ENCODE measurements at regions not wholly inside any gene's neighbourhood (a gene's known extent, or its start where the extent isn't known, plus 50 kb on each side); places are given as distances from the start of the nearest gene placed in this dataset.

DNA sequence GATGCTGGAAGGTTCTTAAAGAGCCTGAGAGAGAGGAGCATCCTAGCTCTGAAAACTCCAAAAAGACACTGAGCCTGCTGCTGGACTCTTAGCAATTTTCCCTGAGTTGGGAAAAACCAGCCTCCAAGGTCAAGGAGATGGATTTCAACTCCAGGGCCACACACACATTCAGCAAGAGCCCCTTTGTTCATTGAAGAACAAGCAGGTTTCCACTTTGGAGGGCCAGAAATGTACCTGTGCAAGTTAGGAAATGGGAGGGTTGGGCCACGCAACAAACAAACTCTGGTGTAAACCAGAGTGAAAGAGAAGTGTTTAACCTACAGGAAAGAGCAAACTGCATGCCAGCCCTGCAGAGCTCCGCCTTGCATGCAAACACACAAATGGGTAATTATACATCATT is 264.8 kb upstream of the RPL38 start:
- no peaks in the 10 kb centered on the region for H3K27me3 ChIP-seq (ENCODE audit: insufficient read depth, low read length)
- no peaks in the 10 kb centered on the region for H3K36me3 ChIP-seq (ENCODE audit: insufficient read depth, low read length)
- H2AFZ ChIP-seq (ENCODE audit: low read depth, low read length), result no peak overlapping the region
- H3K4me3 ChIP-seq (ENCODE audit: low read length), result no peak overlapping the region
- no peaks in the 10 kb centered on the region for H3K9me3 ChIP-seq (ENCODE audit: low read length)
- no peaks in the 10 kb centered on the region for H3K4me1 ChIP-seq (ENCODE audit: insufficient read depth, low read length)

DNA sequence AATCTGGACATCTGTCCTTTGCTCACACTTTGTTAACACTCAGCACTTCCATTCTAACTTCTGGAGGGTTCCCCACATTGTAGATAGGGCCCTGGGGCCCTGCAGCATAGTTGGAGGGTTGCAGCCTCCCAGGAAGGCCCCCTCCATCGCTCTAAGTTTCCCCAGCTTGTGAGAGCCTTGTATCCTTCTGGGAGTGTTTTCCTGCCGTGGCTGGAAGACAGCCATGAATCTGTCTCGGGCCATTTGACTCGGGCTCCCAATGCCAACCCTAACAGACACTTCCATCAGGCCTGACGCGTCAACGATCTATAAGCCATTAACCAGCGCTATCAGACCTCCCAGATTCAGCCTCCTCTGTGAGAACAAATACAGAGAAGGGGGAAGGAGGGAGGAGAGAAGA is 263.7 kb upstream of the RPL38 start:
- H3K4me1 ChIP-seq (ENCODE audit: insufficient read depth, low read length), result no peaks in the 10 kb centered on the region
- no peaks in the 10 kb centered on the region for H3K9me3 ChIP-seq (ENCODE audit: low read length)
- H3K36me3 ChIP-seq (ENCODE audit: insufficient read depth, low read length), result no peaks in the 10 kb centered on the region
- no peak overlapping the region for H2AFZ ChIP-seq (ENCODE audit: low read depth, low read length)
- no peaks in the 10 kb centered on the region for H3K27me3 ChIP-seq (ENCODE audit: insufficient read depth, low read length)
- H3K4me3 ChIP-seq (ENCODE audit: low read length), result no peak overlapping the region

DNA sequence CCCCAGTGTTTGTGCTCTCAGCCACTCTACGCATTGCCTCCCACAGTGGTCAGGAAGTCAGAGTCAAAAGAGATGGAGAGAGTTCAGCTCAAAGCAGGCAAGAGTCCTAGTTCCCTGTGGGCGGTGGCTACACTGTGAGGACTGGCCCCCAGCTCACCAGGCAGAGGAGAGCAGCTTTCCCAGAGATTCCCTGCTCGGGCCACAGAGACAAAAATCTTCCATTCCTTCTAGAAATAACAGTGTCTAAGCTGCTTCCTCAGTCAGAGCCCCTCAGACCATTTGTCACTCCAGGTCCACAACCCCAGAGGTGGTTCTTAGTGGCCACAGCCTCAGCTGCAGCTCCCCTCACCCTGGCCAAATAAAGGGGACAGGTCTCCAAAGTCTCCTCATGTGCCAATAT is 263.0 kb upstream of the RPL38 start:
- Histone ChIP-seq H3K4me1 (ENCODE audit: insufficient read depth, low read length) (no peaks in the 10 kb centered on the region), H3K36me3 (ENCODE audit: insufficient read depth, low read length) (no peaks in the 10 kb centered on the region), H3K27me3 (ENCODE audit: insufficient read depth, low read length) (no peaks in the 10 kb centered on the region), H3K4me3 (ENCODE audit: low read length) (no peak overlapping the region), H2AFZ (ENCODE audit: low read depth, low read length) (no peak overlapping the region), H3K9me3 (ENCODE audit: low read length) (no peaks in the 10 kb centered on the region)

DNA sequence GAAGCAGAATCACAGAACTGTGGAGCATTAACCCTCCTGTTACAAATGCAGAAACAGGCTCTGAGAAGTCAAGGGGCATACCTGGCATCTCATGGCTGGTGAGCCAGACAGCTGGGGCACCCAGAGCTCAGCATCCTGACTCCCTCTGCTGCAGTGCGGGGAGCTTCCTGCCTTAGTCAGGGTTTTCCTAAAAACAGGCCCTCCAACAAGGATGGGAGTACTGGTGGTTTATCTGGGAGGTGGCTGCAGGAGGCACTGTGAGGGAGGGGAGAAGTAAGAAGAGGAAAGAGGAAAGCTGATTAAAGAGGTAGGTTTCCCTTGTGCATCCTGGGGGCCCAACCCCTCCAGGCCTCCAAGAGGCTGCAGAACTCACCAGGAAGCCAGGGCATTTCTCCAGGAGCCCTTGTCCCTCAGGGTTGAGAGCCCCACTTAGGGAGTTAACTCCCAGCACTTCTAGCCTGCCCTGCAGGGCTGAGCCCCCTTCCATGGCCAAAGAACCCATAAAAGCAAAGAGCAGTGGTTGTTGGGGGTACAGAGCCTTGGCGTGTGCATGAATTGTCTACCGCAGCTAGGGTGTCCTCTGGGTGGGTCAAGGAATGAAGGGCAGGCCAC is 261.5 kb upstream of the RPL38 start:
- Histone ChIP-seq H3K36me3 (ENCODE audit: insufficient read depth, low read length) (no peaks in the 10 kb centered on the region), H3K4me3 (ENCODE audit: low read length) (no peak overlapping the region), H2AFZ (ENCODE audit: low read depth, low read length) (no peak overlapping the region), H3K4me1 (ENCODE audit: insufficient read depth, low read length) (no peaks in the 10 kb centered on the region), H3K27me3 (ENCODE audit: insufficient read depth, low read length) (no peaks in the 10 kb centered on the region), H3K9me3 (ENCODE audit: low read length) (no peaks in the 10 kb centered on the region)

DNA sequence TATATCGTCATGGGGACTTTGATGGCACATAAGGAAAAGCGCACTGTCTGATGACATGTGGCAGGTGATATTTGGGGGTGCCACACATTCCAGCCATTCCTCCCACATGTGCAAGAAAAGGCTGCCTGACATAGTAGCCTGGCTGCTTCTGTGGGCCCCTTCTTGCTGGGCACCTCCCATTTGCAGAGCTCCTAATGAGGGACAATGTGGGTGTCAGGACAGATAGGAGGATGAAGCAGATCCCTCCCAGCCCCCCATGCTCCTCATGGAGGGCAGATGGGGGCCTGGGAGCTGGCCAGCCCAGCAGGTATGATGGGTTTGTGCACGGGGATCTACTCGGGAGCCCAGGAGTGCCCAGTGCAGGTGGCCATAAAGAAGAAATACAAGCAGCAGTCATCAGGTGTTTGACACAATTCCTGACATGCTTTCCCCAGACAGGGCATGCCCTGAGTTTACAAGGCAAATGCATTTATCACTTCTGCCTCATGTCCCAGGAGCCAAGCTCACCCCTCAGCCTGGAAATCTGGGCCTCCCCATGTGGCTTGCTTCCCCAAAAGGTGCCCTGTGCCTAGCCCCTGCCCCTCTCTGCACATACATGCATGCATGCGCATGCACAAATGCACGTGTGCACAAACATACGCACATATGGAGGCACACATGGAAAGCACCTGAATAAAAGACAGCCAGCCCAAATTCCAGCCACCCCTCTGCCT is 260.6 kb upstream of the RPL38 start:
- Histone ChIP-seq H2AFZ (ENCODE audit: low read depth, low read length) (no peak overlapping the region), H3K4me1 (ENCODE audit: insufficient read depth, low read length) (no peaks in the 10 kb centered on the region), H3K36me3 (ENCODE audit: insufficient read depth, low read length) (no peaks in the 10 kb centered on the region), H3K9me3 (ENCODE audit: low read length) (no peaks in the 10 kb centered on the region), H3K4me3 (ENCODE audit: low read length) (no peak overlapping the region), H3K27me3 (ENCODE audit: insufficient read depth, low read length) (no peaks in the 10 kb centered on the region)

DNA sequence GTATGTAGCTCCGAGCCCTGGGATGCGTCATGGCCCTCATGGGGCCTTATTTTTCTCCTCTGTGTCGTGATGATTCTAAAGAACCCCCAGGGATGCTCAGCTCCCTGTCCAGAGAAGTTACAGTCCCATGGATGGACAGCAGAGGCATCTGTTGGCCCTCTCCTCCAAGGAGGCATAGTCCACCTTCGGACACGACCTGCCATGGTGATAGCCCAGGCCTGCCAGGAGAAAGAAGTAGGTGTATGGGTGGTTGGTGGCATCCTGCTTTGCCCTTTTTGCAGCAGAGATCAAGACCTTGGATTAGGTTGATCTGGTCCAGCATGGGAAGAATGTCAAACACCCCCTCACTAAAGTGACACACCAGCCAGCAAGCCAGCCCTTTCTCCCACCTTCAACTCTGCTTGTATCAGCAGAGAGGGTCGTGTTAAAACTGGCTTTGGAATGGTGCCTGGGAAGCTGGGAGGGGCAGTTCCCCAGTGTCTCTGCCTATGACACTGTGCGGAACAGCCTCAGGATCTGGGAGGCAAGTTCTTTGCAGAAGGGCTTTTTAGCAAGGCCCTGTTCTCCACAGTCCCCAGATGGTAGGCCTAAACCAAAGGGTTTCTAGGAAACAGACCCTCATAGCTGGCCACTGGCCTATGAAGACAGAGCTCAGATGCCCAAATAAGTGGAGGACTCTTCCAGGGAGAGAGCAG is 259.9 kb upstream of the RPL38 start:
- Histone ChIP-seq H3K4me3 (ENCODE audit: low read length) (no peak overlapping the region), H3K36me3 (ENCODE audit: insufficient read depth, low read length) (no peaks in the 10 kb centered on the region), H3K4me1 (ENCODE audit: insufficient read depth, low read length) (no peaks in the 10 kb centered on the region), H3K27me3 (ENCODE audit: insufficient read depth, low read length) (no peaks in the 10 kb centered on the region), H3K9me3 (ENCODE audit: low read length) (no peaks in the 10 kb centered on the region), H2AFZ (ENCODE audit: low read depth, low read length) (no peak overlapping the region)

DNA sequence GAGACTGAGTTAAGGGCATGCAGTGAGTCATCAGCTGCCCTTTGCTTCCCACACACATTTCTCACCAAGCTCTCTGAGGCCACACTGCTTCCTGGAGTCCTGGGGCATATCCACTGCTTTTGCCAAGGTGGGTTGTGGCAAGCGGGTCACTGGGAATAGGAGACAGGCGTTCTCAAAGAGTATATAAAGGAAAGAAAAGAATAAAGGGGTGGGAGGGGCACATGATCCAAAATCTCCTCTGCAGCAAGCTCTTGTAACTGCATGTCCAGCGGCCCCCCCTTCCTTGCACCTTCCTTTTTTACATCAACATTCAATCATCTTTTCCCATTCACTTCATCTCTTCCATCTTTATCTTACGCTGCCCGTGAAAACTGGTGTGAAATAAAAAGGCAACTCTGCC is 259.1 kb upstream of the RPL38 start:
- Histone ChIP-seq H3K4me3 (ENCODE audit: low read length) (no peak overlapping the region), H3K9me3 (ENCODE audit: low read length) (no peaks in the 10 kb centered on the region), H3K36me3 (ENCODE audit: insufficient read depth, low read length) (no peaks in the 10 kb centered on the region), H3K4me1 (ENCODE audit: insufficient read depth, low read length) (no peaks in the 10 kb centered on the region), H3K27me3 (ENCODE audit: insufficient read depth, low read length) (peaks cover 2% of the 10 kb centered on the region), H2AFZ (ENCODE audit: low read depth, low read length) (no peak overlapping the region)

DNA sequence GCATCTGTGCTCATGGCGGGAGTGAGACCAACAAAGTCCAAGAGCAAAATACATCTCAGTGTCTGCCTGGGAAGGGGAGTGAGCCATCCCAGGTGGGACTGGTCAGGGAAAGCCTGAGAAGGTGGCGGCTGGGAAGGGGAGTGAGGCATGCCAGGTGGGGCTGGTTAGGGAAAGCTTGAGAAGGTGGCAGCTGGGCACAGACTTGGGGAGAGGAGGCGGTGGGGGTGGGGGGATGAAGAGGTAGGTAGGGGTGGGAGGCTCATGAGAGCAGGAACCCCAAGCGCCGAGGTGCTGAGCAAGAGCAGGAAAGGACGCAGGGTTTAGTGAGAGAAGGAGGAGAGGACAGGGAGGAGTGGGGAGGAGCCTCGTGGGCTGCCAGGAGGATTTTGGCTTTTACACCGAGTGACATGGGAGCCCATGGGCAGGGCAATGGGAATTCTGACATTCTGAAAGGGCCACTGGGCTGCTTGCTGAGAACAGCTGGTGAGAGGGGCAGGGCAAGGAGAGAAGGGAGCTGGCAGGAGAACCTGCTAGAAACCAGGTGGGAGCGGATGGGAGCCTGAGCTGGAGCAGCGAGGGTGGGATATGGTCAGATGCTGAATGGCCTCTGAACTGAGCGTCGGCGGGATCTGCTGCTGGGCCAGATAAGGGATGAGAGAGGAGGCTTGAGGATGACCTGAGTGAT is 256.1 kb upstream of the RPL38 start:
- H3K36me3 ChIP-seq (ENCODE audit: insufficient read depth, low read length), result no peaks in the 10 kb centered on the region
- H3K27me3 ChIP-seq (ENCODE audit: insufficient read depth, low read length), result peaks cover 25% of the 10 kb centered on the region

DNA sequence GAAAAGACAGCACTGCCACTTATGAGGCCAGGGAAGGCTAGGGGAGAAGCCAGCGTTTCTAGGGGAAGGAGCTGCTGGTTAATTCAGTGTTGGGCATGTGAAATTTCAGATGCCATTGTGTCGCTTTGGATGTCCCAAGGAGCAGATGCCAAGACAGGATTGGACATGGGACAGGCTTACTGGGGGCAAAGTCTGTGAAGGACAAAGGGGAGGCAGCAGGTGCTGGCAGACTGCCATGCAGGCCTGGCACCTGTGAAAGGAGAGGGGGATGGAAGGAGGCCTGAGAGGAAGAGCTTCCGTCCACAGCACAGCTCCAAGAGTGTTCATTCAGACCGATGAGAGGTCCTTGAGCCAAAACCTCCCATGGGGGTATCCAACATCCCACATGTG is 255.5 kb upstream of the RPL38 start:
- H3K4me3 ChIP-seq (ENCODE audit: low read length), result no peak overlapping the region

More for the DNA sequence above, 256.1 kb upstream of the RPL38 start:
- Histone ChIP-seq H3K9me3 (ENCODE audit: low read length) (no peaks in the 10 kb centered on the region), H3K4me1 (ENCODE audit: insufficient read depth, low read length) (peaks cover 5% of the 10 kb centered on the region), H2AFZ (ENCODE audit: low read depth, low read length) (no peak overlapping the region), H3K4me3 (ENCODE audit: low read length) (no peak overlapping the region)

DNA sequence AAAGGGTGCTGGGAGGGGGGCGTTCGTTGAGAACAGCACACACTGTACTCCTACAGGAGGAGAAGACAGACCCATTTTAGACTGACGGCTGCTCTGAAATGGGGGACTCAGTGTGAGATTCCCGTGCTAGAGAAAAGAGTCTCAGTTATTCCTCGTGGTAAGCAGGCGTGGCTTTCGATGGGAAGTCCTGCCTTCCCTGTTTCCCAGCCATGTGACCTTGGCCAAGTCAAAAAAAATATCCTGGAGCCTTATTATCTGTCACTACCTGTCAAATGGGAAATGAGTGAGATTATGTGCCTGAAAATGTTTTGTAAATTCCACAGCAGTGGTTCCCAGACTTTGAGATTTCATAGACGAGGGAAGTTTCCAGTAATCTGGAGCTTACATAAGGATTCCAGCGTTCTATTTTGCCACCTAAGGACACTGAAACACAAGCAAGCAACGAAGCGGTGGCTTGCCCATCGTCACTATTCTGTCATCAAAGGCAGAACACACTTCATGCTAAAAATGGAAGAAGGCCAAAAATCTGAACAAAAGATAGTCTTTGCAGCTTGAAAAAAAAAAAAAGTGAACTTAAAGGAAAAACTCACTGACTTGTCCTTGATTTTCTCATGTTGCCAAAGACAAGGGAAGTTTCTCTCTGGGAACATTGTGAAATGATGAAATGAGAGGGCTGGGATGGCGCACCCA is 253.4 kb upstream of the RPL38 start:
- Histone ChIP-seq H3K4me1 (ENCODE audit: insufficient read depth, low read length) (peaks cover 5% of the 10 kb centered on the region), H2AFZ (ENCODE audit: low read depth, low read length) (no peak overlapping the region), H3K9me3 (ENCODE audit: low read length) (no peaks in the 10 kb centered on the region), H3K36me3 (ENCODE audit: insufficient read depth, low read length) (no peaks in the 10 kb centered on the region), H3K27me3 (ENCODE audit: insufficient read depth, low read length) (peaks cover 29% of the 10 kb centered on the region), H3K4me3 (ENCODE audit: low read length) (no peak overlapping the region)

More for the DNA sequence above, 255.5 kb upstream of the RPL38 start:
- H3K9me3 ChIP-seq (ENCODE audit: low read length), result no peaks in the 10 kb centered on the region
- no peak overlapping the region for H2AFZ ChIP-seq (ENCODE audit: low read depth, low read length)
- H3K27me3 ChIP-seq (ENCODE audit: insufficient read depth, low read length), result peaks cover 28% of the 10 kb centered on the region
- no peaks in the 10 kb centered on the region for H3K36me3 ChIP-seq (ENCODE audit: insufficient read depth, low read length)
- H3K4me1 ChIP-seq (ENCODE audit: insufficient read depth, low read length), result peaks cover 5% of the 10 kb centered on the region

DNA sequence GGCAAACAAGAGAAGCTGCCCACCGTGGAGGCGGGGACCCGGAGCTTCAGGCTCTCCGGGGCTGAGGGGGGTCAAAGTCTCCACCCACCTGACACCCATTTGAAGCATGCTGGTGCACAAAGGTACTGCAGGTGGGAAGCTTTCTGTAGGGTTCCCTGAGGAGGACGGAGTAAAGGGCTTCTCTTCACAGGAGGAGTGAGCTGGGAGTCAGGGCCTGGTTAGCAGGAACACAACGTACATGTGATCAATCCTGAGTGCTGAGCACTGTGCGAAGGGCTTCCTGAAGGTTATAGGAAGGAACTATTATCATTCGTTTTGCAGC is 252.9 kb upstream of the RPL38 start:
- Histone ChIP-seq H3K9me3 (ENCODE audit: low read length) (no peaks in the 10 kb centered on the region), H2AFZ (ENCODE audit: low read depth, low read length) (no peak overlapping the region), H3K27me3 (ENCODE audit: insufficient read depth, low read length) (peaks cover 29% of the 10 kb centered on the region), H3K4me1 (ENCODE audit: insufficient read depth, low read length) (peaks cover 5% of the 10 kb centered on the region), H3K4me3 (ENCODE audit: low read length) (no peak overlapping the region), H3K36me3 (ENCODE audit: insufficient read depth, low read length) (no peaks in the 10 kb centered on the region)

DNA sequence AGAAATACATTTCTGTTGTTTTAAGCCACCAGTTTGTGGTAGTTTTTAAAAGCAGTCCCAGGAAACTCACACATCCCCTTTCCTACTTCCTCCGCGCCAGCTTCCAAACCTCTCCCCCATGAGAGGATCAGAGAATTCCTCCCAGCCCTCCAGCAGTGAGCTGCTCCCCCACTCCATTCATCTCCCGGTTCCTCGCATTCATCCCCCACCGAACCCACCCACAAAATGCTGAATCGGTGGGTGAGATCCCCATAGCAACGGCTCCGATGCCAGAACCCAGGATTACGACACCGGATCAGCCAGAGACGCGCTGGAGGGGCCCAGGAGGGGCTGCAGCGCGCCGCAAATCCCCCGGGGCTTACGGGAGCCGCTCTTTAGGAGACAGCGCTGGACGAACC is 251.4 kb upstream of the RPL38 start:
- Histone ChIP-seq H3K4me1 (ENCODE audit: insufficient read depth, low read length) (peaks cover 5% of the 10 kb centered on the region), H3K36me3 (ENCODE audit: insufficient read depth, low read length) (no peaks in the 10 kb centered on the region), H3K9me3 (ENCODE audit: low read length) (no peaks in the 10 kb centered on the region), H3K27me3 (ENCODE audit: insufficient read depth, low read length) (peaks cover 29% of the 10 kb centered on the region), H3K4me3 (ENCODE audit: low read length) (peak overlapping the region; percentile 12), H2AFZ (ENCODE audit: low read depth, low read length) (peak overlapping the region; percentile 76)
